Dendritic cell treated with granulocyte-macrophage colony-stimulating factor and Interleukin-4, amounts not matched to agents 40 ng/mL and 50 ng/mL, for 4 days (primary cell): ENCODE measurements at regions not wholly inside any gene's neighbourhood (a gene's known extent, or its start where the extent isn't known, plus 50 kb on each side); places are given as distances from the start of the nearest gene placed in this dataset.
"Not testable (repeated sequence)": the region's sequence is repeated elsewhere in the genome, so short reads cannot be mapped to it uniquely, and the experiment has no call there.

Source experiments
- H3K27ac Mint-ChIP-seq: one replicate; pipeline ENCODE4 v1.8.0; 2022; ENCODE audit warnings: mild to moderate bottlenecking, mixed read lengths
- H3K27me3 Mint-ChIP-seq: one replicate; pipeline ENCODE4 v1.8.0; 2022; ENCODE audit warnings: mild to moderate bottlenecking, mixed read lengths
- H3K36me3 Mint-ChIP-seq: one replicate; pipeline ENCODE4 v1.8.0; 2022; ENCODE audit warnings: low read depth, mixed read lengths
- H3K4me1 Mint-ChIP-seq: one replicate; pipeline ENCODE4 v1.8.0; 2022; ENCODE audit warnings: low read depth, mixed read lengths
- H3K4me3 Mint-ChIP-seq: one replicate; pipeline ENCODE4 v1.8.0; 2022; ENCODE audit warnings: mild to moderate bottlenecking, moderate library complexity, mixed read lengths
- H3K9me3 Mint-ChIP-seq: one replicate; pipeline ENCODE4 v1.8.0; 2022; ENCODE audit warnings: mixed read lengths
- intact Hi-C: fragments of 100-400 bp; cut with micrococcal nuclease; formaldehyde crosslinking; loops from one replicate; pipeline ENCODE4 v1.15.0; 2022

- H3K36me3 Mint-ChIP-seq: no peaks in the 10 kb centered on the region
- intact Hi-C loops: no loop called here
- peaks cover 14% of the 10 kb centered on the region for H3K4me1 Mint-ChIP-seq
- no peaks in the 10 kb centered on the region for H3K9me3 Mint-ChIP-seq
- no peaks in the 10 kb centered on the region for H3K27me3 Mint-ChIP-seq
- H3K27ac Mint-ChIP-seq: no peak overlapping the region
- H3K4me3 Mint-ChIP-seq: no peak overlapping the region
Measured at GRCh38 chr6:50936277-50936681, 117.6 kb downstream of the TFAP2B start.

- H3K4me1 Mint-ChIP-seq: peaks cover 14% of the 10 kb centered on the region
- no peaks in the 10 kb centered on the region for H3K9me3 Mint-ChIP-seq
- no peak overlapping the region for H3K4me3 Mint-ChIP-seq
- intact Hi-C loops: no loop called here
- H3K27ac Mint-ChIP-seq: no peak overlapping the region
- H3K27me3 Mint-ChIP-seq: no peaks in the 10 kb centered on the region
- H3K36me3 Mint-ChIP-seq: no peaks in the 10 kb centered on the region
Measured at GRCh38 chr6:50939931-50940330, 121.3 kb downstream of the TFAP2B start.

GRCh38 chr6:50945789-50946188 is 127.1 kb downstream of the TFAP2B start:
- intact Hi-C loops: no loop called here
- Mint-ChIP-seq H3K27ac (no peak overlapping the region), H3K36me3 (no peaks in the 10 kb centered on the region), H3K4me1 (no peaks in the 10 kb centered on the region), H3K9me3 (no peaks in the 10 kb centered on the region), H3K27me3 (no peaks in the 10 kb centered on the region), H3K4me3 (no peak overlapping the region)

- no peaks in the 10 kb centered on the region for H3K9me3 Mint-ChIP-seq
- H3K36me3 Mint-ChIP-seq: no peaks in the 10 kb centered on the region
- H3K27ac Mint-ChIP-seq: no peak overlapping the region
- H3K27me3 Mint-ChIP-seq: no peaks in the 10 kb centered on the region
- H3K4me3 Mint-ChIP-seq: no peak overlapping the region
- intact Hi-C loops: no loop called here
- no peaks in the 10 kb centered on the region for H3K4me1 Mint-ChIP-seq
Measured at GRCh38 chr6:50952092-50952907, 133.6 kb downstream of the TFAP2B start.

- H3K9me3 Mint-ChIP-seq: no peaks in the 10 kb centered on the region
- no peaks in the 10 kb centered on the region for H3K4me1 Mint-ChIP-seq
- intact Hi-C loops: no loop called here
- no peaks in the 10 kb centered on the region for H3K27me3 Mint-ChIP-seq
- H3K4me3 Mint-ChIP-seq: no peak overlapping the region
- no peaks in the 10 kb centered on the region for H3K36me3 Mint-ChIP-seq
- H3K27ac Mint-ChIP-seq: no peak overlapping the region
Measured at GRCh38 chr6:50956014-50956413, 137.3 kb downstream of the TFAP2B start.

- H3K9me3 Mint-ChIP-seq: no peaks in the 10 kb centered on the region
- H3K27ac Mint-ChIP-seq: no peak overlapping the region
- intact Hi-C loops: no loop called here
- no peaks in the 10 kb centered on the region for H3K36me3 Mint-ChIP-seq
- H3K4me3 Mint-ChIP-seq: no peak overlapping the region
- H3K4me1 Mint-ChIP-seq: no peaks in the 10 kb centered on the region
- H3K27me3 Mint-ChIP-seq: no peaks in the 10 kb centered on the region
Measured at GRCh38 chr6:50958148-50958697, 139.6 kb downstream of the TFAP2B start.

GRCh38 chr6:50959081-50959641 is 140.5 kb downstream of the TFAP2B start:
- Mint-ChIP-seq H3K27me3 (no peaks in the 10 kb centered on the region), H3K36me3 (no peaks in the 10 kb centered on the region), H3K4me3 (no peak overlapping the region), H3K9me3 (no peaks in the 10 kb centered on the region), H3K4me1 (no peaks in the 10 kb centered on the region), H3K27ac (no peak overlapping the region)
- intact Hi-C loops: no loop called here

GRCh38 chr6:50961611-50962010 is 142.9 kb downstream of the TFAP2B start:
- no peaks in the 10 kb centered on the region for H3K36me3 Mint-ChIP-seq
- no peaks in the 10 kb centered on the region for H3K4me1 Mint-ChIP-seq
- no peak overlapping the region for H3K4me3 Mint-ChIP-seq
- H3K27ac Mint-ChIP-seq: no peak overlapping the region
- intact Hi-C loops: no loop called here
- no peaks in the 10 kb centered on the region for H3K9me3 Mint-ChIP-seq
- no peaks in the 10 kb centered on the region for H3K27me3 Mint-ChIP-seq

- intact Hi-C loops: no loop called here
- Mint-ChIP-seq H3K4me3 (no peak overlapping the region), H3K27ac (no peak overlapping the region), H3K36me3 (no peaks in the 10 kb centered on the region), H3K27me3 (no peaks in the 10 kb centered on the region), H3K9me3 (no peaks in the 10 kb centered on the region), H3K4me1 (no peaks in the 10 kb centered on the region)
Measured at GRCh38 chr6:50962213-50962759, 143.6 kb downstream of the TFAP2B start.

GRCh38 chr6:50963952-50964351 is 145.3 kb downstream of the TFAP2B start:
- no peaks in the 10 kb centered on the region for H3K9me3 Mint-ChIP-seq
- intact Hi-C loops: no loop called here
- no peaks in the 10 kb centered on the region for H3K4me1 Mint-ChIP-seq
- no peak overlapping the region for H3K27ac Mint-ChIP-seq
- no peak overlapping the region for H3K4me3 Mint-ChIP-seq
- no peaks in the 10 kb centered on the region for H3K27me3 Mint-ChIP-seq
- H3K36me3 Mint-ChIP-seq: no peaks in the 10 kb centered on the region

- Mint-ChIP-seq H3K4me1 (no peaks in the 10 kb centered on the region), H3K36me3 (no peaks in the 10 kb centered on the region), H3K9me3 (no peaks in the 10 kb centered on the region), H3K27me3 (no peaks in the 10 kb centered on the region), H3K4me3 (no peak overlapping the region), H3K27ac (no peak overlapping the region)
- intact Hi-C loops: no loop called here
Measured at GRCh38 chr6:50965495-50965894, 146.8 kb downstream of the TFAP2B start.

GRCh38 chr6:50966532-50966931 is 147.9 kb downstream of the TFAP2B start:
- Mint-ChIP-seq H3K4me3 (no peak overlapping the region), H3K9me3 (no peaks in the 10 kb centered on the region), H3K36me3 (no peaks in the 10 kb centered on the region), H3K27me3 (no peaks in the 10 kb centered on the region), H3K27ac (no peak overlapping the region), H3K4me1 (no peaks in the 10 kb centered on the region)
- intact Hi-C loops: no loop called here

GRCh38 chr6:50966986-50967385 is 148.3 kb downstream of the TFAP2B start:
- intact Hi-C loops: no loop called here
- H3K4me3 Mint-ChIP-seq: no peak overlapping the region
- no peaks in the 10 kb centered on the region for H3K36me3 Mint-ChIP-seq
- no peak overlapping the region for H3K27ac Mint-ChIP-seq
- no peaks in the 10 kb centered on the region for H3K9me3 Mint-ChIP-seq
- no peaks in the 10 kb centered on the region for H3K27me3 Mint-ChIP-seq
- H3K4me1 Mint-ChIP-seq: no peaks in the 10 kb centered on the region

- H3K27ac Mint-ChIP-seq, H3K4me1 Mint-ChIP-seq, H3K9me3 Mint-ChIP-seq, H3K36me3 Mint-ChIP-seq, H3K4me3 Mint-ChIP-seq, H3K27me3 Mint-ChIP-seq, intact Hi-C loops: not testable (repeated sequence)
Measured at GRCh38 chr6:50968246-50968645, 149.6 kb downstream of the TFAP2B start.
